IPS-NIHi7 (cell line): ENCODE measurements at regions not wholly inside any gene's neighbourhood (a gene's known extent, or its start where the extent isn't known, plus 50 kb on each side); places are given as distances from the start of the nearest gene placed in this dataset.

Experiments
- DNase-seq: peaks from one replicate; pipeline ENCODE4 v3.0.0; 2012; ENCODE audit warnings: mixed read lengths; ENCODE audit errors: extremely low spot score

DNA sequence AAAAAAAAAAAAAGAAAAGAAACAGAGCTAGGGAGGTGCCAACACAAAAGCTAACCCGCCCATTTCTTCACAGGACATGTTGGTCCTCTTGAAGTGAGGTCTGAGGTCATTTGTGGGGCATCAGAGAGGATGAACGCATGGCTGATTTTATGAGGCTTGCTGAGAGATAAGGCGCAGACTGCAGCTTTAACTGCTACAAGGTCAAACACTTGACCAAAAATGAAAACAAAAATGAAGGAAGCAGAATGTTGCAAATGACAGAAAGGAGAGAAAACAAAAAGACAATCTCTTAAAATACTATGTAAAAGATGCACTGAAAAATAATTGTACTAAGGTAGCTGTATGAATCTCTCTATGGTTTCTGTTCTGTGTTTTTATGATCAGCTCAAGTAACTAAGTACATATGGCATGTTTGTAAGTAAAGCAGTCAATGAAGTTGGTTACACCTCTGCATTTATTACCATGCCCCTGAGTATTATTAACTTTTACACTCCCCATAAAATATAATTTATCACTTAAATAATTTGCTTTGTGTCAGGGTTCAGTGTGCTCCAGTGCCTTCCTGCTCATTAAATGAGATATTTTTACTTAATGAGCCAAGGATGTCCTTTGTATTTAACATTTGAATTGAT, 249.1 kb upstream of the NR5A2 start:
- no peak for DNase-seq

- DNase-seq, result no peak
These were observed 247.4 kb upstream of the NR5A2 start for GRCh38 chr1:199780091-199780490.

DNA sequence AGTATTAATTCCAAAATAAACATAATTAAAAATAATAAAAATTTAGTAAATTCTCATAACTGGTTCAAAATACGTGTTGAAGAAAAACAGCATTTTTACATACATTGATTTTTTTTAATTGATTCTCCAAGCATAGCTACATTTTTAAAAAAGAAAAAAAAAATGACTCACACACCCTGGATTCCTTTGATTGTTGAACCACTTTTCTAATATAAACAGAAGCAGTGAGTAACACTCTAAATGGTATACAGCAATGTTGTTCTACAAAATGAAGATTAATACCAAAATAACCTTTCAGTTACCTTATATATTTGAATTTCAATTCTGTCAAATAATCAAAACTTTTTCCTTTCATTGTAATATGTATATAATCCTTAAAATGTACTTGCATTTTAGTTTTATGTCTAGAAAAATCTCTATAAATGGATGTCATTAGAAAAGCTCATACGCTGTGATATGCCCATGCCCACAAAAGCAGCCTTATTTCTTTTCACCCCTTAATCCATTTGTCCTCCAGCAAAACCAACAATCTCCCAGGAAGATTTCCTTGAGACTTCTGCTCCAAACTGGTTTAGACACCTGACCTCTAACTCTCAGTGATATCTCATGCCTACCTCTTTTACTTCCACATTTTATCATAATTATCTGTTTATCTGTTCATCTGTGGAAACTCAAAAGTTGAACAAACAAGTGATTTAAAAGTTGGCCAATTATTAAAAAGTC, 246.4 kb upstream of the NR5A2 start:
- no peak for DNase-seq

GRCh38 chr1:199784138-199784895, 243.2 kb upstream of the NR5A2 start:
- DNase-seq, result no peak

GRCh38 chr1:199786695-199787094, 240.8 kb upstream of the NR5A2 start:
- no peak for DNase-seq

DNA sequence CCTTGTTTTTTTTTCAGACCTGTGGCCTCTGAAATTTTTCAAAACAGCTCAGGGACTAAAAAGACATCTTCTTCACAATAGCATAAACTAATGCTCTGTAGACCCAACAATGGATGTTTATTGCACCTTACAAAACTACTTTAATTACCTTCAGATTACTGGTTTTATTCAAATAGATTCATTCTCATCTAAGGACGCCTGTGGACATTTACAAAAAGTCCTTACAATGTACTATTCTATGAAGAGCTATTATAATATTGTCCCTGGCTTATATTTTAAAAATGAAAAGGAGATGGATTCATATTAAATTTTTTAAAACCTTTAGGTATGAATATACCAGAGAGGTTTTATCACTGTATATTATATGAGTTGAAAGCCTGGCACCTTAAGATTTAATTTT, 238.4 kb upstream of the NR5A2 start:
- no peak for DNase-seq

GRCh38 chr1:199791495-199791894, 236.0 kb upstream of the NR5A2 start:
- no peak for DNase-seq

DNA sequence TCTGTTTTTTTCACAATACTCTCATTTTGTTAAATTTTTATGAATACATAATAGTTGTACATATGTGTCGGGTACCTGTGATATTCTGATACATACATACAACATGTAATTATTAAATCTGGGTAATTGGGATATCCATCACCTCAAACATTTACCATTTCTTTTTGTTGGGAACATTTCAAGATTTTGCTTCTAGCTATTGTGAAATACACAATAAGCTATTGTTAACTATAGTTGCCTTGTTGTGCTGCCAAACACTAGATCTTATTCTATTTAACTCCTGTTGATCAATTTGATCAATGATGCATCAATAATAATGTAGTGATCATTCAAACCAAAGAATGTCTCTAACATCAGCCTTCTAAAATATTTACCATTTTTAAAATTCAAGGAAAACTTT, 234.6 kb upstream of the NR5A2 start:
- DNase-seq, result no peak

GRCh38 chr1:199794105-199794863, 233.2 kb upstream of the NR5A2 start:
- no peak for DNase-seq

- DNase-seq, result no peak
These were observed 228.4 kb upstream of the NR5A2 start for GRCh38 chr1:199799116-199799515.

GRCh38 chr1:199804526-199804925, 223.0 kb upstream of the NR5A2 start:
- no peak for DNase-seq

GRCh38 chr1:199808110-199808870, 219.2 kb upstream of the NR5A2 start:
- DNase-seq, result no peak

GRCh38 chr1:199809311-199809710, 218.2 kb upstream of the NR5A2 start:
- no peak for DNase-seq

DNA sequence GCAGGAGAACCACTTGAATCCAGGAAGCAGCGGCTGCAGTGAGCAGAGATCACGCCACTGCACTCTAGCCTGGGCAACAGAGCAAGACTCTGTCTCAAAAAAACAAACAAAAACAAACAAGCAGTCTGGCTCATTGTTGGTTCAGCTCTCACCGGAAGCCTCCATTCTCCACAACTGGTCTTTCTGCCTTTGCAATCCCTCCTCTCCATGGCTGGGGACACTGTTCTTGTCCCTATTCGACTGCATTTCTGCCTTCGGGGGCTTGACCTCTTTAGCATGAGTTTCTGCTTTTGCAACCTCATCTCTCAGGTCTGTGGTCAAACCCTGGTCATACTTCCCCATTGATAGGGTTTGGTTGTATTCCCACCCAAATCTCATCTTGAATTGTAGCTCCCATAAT, 216.3 kb upstream of the NR5A2 start:
- DNase-seq, result no peak

- no peak for DNase-seq
These were observed 214.3 kb upstream of the NR5A2 start for GRCh38 chr1:199813198-199813597.

DNA sequence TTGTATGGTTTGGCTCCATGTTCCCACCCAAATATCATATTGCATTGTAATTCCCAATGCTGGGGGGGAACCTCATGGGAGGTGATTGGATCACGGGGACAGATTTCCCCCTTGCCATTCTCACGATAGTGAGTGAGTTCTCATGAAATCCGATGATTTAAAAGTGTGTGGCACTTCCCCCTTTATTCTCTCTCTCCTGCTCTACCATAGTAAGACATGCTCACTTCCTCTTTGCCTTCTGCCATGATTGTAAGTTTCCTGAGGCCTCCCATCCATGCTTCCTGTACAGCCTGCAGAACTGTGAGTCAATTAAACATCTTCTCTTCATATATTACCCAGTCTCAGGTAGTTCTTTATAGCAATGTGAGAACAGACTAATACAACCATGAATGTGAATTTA, 211.6 kb upstream of the NR5A2 start:
- DNase-seq, result no peak

DNA sequence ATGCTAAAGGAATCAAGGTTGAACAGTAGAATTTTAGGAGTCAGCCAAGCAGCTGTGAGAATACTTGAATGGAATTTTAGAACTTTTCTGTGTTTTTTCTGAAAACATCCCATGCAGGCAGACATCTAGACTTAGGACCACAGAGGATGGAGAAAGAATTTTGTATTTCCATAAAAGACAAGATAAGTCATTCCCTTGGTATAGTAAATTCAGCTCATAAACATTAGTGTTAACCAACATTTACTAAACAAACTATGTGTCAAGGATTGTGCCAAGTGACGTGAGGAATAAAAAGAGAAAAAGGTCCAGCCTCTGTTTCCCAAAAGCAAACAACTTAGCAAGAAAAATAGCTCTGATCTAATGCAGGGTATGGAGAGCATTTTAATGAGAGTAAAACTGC, 210.2 kb upstream of the NR5A2 start:
- DNase-seq, result no peak

DNA sequence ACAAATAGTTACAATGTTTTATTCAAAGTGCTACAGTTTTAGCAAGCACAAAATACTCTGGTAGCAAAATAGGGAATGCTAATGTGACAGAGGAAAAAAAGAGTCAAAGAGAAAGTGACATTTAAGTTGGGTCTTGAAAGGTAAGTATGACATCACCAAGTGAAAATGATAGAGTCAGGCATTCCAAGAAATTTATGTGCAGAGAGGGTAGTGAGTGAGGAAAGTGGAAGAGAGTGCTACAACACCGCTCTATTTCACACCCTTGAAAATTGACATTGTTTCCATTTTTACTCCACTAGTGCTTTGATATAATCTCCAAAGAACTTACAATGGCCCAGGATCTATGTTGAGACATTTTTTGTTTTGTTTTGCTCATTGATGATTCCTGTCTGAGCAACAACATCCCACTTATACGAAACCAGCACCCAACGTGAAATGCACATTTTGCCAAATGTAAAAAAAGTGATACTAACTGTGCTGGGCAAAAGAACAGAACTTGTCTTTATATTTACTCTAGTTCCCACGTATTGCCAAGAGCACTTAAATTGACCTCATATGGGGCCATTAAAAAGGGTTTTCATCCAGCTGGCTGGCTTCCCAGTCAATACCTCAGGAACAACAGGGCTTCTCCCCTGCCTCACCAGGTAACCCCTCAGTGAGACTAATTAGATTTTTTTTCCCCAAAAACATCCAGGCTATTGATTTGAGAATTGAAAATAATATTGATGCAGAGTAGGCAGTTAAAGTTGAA, 206.3 kb upstream of the NR5A2 start:
- no peak for DNase-seq

DNA sequence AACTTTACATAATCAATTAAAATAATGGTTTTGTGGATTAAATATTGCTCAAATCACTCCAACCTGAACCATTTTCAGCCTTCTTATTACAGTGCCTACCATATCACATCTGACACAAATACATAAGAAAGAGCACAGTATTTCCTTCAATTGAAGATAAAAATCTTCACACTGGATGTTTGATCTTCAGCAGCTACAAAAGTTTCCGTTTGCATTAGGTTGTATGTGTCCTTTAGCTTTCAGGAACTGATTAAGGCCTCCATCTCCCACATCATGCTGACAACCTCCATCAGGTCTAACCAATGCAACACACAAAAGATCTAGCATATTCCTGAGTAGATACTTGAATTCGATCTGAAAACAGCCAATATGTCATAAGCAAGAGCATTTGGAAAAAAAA, 195.1 kb upstream of the NR5A2 start:
- DNase-seq, result no peak

DNA sequence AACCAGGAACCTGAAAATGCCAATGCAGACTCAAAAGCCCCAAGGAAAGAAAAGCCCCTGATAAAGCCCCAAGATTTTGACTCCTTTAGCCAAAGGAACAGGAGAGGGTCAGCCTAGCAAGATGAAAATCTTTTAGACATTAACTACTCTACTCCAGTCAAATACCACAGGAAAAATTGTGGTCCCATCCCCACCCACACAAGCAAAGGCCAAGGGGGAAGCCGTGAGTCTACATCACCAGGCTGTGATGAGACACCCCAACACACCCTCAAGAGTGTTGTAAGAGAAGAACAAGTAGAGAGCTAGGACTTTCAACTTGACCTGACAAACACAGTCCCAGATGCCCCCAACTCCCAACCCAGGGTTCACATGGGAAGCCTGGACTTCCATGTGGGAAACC, 192.8 kb upstream of the NR5A2 start:
- no peak for DNase-seq

DNA sequence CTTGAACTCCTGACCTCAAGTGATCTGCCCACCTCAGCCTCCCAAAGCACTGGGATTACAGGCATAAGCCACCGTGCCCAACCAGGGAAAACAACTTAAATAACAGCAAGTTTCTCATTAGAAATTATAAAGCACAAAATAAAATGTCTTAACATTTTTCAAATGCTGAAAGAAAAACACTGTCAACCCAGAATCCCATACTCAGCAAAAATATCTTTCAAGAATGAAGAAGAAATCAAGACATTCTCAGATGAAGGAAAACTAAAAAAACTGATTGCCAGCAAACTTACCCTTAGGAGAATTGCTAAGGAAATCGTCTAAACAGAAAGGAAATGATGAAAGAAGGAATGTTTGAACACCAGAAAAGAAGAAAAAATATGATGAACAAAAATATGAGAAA, 191.1 kb upstream of the NR5A2 start:
- DNase-seq, result no peak
